BLaER1 (cell line): ENCODE measurements at regions not wholly inside any gene's neighbourhood (a gene's known extent, or its start where the extent isn't known, plus 50 kb on each side); places are given as distances from the start of the nearest gene placed in this dataset.
"Not testable (repeated sequence)": the region's sequence is repeated elsewhere in the genome, so short reads cannot be mapped to it uniquely, and the experiment has no call there.

Source experiments
- H3K27ac ChIP-seq: shearing (Covaris generic); formaldehyde crosslinking; 2 replicates; pipeline ENCODE4 v1.8.1; 2022
- H3K27me3 ChIP-seq: shearing (Covaris generic); formaldehyde crosslinking; 2 replicates; pipeline ENCODE4 v1.8.1; 2022
- H3K36me3 ChIP-seq: shearing (Covaris generic); formaldehyde crosslinking; 2 replicates; pipeline ENCODE4 v1.8.1; 2022
- H3K4me1 ChIP-seq: shearing (Covaris generic); formaldehyde crosslinking; 2 replicates; pipeline ENCODE4 v1.8.1; 2022
- H3K4me2 ChIP-seq: shearing (Covaris generic); formaldehyde crosslinking; 2 replicates; pipeline ENCODE4 v1.8.1; 2022
- H3K4me3 ChIP-seq: shearing (Covaris generic); formaldehyde crosslinking; 2 replicates; pipeline ENCODE4 v1.8.1; 2022
- H3K9ac ChIP-seq: shearing (Covaris generic); formaldehyde crosslinking; 2 replicates; pipeline ENCODE4 v1.8.1; 2022
- H3K9me3 ChIP-seq: shearing (Covaris generic); formaldehyde crosslinking; 2 replicates; pipeline ENCODE4 v1.8.1; 2022
- H4K20me1 ChIP-seq: shearing (Covaris generic); formaldehyde crosslinking; 2 replicates; pipeline ENCODE4 v1.8.1; 2022
- Cebpa-rat ChIP-seq: shearing (Covaris generic); IDR thresholded peaks from 2 replicates; pipeline ENCODE4 v1.8.1; 2022

DNA sequence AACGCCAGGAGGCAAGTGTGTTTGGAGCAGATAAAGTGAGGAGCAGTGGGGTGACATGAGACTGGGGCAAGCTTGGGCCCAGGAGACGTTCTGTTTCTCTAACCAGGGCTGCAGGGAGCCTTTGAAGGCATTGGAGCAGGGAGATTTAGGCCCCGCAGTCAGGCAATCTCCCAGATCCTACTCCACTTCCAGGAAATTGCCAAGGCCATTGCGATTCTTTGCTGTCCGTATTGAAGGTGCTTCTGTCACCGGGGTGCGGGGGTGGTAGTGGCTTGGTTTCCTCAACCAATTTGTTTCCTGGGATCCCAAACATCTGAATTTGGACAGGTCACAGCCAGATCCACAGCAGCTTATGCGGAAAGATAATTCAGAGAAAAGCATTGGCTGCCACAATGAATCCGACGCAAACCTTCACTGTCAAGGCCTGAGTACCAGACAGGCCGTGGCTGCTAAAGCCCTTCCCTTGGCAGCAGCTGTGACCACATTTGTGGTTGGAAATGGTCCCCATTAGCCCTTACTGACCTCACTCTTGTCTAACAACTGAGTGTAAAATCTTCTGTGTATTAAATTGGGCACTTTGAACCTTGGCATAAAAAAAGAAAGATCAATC, 385.6 kb downstream of the PTPRU start:
- H3K27me3 ChIP-seq: no peaks in the 10 kb centered on the region
- no peaks in the 10 kb centered on the region for H3K36me3 ChIP-seq
- H3K4me3 ChIP-seq: no peak overlapping the region
- H4K20me1 ChIP-seq: no peaks in the 10 kb centered on the region
- no peaks in the 10 kb centered on the region for H3K9me3 ChIP-seq
- H3K4me2 ChIP-seq: no peak overlapping the region
- H3K9ac ChIP-seq: no peak overlapping the region
- no peak overlapping the region for H3K27ac ChIP-seq
- no peak for TF ChIP-seq Cebpa-rat
- peaks cover 8% of the 10 kb centered on the region; the same call in 1 of the 2 replicates for H3K4me1 ChIP-seq

DNA sequence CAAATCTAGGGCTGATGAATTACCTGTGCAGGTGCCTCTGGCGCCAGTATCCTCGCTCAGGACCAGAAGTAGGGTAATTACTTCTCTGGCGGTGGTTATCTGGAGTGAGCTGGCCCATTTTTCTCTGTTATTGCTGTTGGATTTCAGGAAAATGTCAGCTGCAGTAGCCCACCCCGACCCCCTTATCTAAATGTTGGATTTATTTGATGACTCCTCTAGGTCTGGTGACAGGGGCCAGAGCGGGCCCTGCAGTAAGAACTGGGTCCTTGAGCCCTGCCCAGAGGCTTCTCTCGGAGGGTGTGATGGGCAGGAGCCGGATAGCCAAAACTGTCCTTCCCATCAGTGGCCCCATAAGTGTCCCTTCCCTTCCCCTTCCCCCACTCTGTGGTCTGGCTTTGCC, 384.3 kb downstream of the PTPRU start:
- Histone ChIP-seq H3K27me3 (no peaks in the 10 kb centered on the region), H3K9ac (no peak overlapping the region), H4K20me1 (no peaks in the 10 kb centered on the region), H3K4me1 (peaks cover 8% of the 10 kb centered on the region; the same call in 1 of the 2 replicates), H3K4me3 (no peak overlapping the region), H3K4me2 (no peak overlapping the region), H3K36me3 (no peaks in the 10 kb centered on the region), H3K9me3 (no peaks in the 10 kb centered on the region), H3K27ac (no peak overlapping the region)
- TF ChIP-seq Cebpa-rat: no peak

DNA sequence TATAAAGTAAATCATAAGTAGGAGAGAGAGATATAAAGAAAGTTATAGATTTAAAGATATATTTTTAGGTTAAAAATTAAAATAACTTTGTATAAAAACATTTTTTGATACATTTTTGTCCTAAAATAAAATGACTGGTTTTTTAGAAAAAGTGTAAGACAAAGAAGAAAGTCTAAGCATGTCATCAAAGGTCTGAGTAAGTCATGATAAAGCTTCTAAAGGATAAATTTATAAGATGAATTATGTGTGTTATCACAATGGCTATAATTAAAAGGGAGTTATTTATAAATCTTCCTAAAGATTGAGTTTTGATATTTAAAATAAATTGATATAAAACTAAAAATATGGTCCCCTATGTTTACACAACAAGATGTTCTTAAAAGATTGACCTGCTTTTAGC, 370.9 kb downstream of the PTPRU start:
- H3K4me2 ChIP-seq: no peak overlapping the region
- H3K9me3 ChIP-seq: peaks cover 26% of the 10 kb centered on the region
- H4K20me1 ChIP-seq: no peaks in the 10 kb centered on the region

DNA sequence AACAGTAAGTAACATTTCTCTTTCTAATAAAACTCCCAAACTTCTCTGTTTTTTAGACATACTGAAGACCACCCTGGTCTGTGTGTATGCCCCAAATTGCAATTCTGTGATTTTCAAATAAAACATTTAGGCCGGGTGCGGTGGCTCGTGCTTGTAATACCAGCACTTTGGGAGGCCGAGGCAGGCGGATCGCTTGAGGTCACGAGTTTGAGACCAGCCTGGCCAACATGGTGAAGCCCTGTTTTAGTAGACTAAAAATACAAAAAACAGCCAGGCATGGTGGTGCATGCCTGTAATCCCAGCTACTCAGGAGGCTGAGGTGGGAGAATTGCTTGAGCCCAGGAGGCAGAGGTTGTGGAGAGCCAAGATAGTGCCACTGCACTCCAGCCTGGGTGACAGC, 368.5 kb downstream of the PTPRU start:
- H3K27ac ChIP-seq, H3K4me1 ChIP-seq, H3K36me3 ChIP-seq, H3K4me2 ChIP-seq, H3K4me3 ChIP-seq, H3K9ac ChIP-seq, H3K27me3 ChIP-seq, H4K20me1 ChIP-seq: not testable (repeated sequence)
- H3K9me3 ChIP-seq: peaks cover 19% of the 10 kb centered on the region

More for the DNA sequence above, 370.9 kb downstream of the PTPRU start:
- Histone ChIP-seq H3K27ac (no peak overlapping the region), H3K27me3 (no peaks in the 10 kb centered on the region), H3K36me3 (no peaks in the 10 kb centered on the region), H3K4me1 (no peaks in the 10 kb centered on the region), H3K4me3 (no peak overlapping the region), H3K9ac (no peak overlapping the region)
- TF ChIP-seq Cebpa-rat: no peak

DNA sequence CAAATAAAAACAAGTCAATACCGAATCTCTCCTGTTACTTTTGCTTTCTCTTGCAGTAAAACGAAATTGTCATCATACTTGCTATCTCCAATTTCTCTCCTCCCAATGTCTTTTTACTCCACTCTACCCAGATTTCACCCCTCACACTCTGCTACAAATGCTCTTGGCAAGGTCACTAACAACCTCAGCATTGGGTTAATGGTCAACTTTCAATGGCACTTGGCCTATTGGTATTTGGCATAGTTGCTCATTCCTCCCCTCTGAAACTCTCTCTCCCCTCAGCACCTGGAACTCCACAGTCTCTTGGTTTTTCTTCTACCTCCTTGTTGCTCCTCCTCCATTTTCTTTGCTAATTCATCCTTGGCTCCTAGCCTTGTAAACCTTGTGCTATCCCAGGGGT, 367.3 kb downstream of the PTPRU start:
- no peaks in the 10 kb centered on the region for H4K20me1 ChIP-seq
- peaks cover 17% of the 10 kb centered on the region for H3K9me3 ChIP-seq
- H3K4me2 ChIP-seq: no peak overlapping the region
- H3K9ac ChIP-seq: no peak overlapping the region
- H3K36me3 ChIP-seq: no peaks in the 10 kb centered on the region
- TF ChIP-seq Cebpa-rat: no peak
- H3K27ac ChIP-seq: no peak overlapping the region
- no peaks in the 10 kb centered on the region for H3K27me3 ChIP-seq
- H3K4me3 ChIP-seq: no peak overlapping the region
- H3K4me1 ChIP-seq: 0 out of 2 replicates have a peak, but pooled peaks cover 2% of the 10 kb centered on the region

DNA sequence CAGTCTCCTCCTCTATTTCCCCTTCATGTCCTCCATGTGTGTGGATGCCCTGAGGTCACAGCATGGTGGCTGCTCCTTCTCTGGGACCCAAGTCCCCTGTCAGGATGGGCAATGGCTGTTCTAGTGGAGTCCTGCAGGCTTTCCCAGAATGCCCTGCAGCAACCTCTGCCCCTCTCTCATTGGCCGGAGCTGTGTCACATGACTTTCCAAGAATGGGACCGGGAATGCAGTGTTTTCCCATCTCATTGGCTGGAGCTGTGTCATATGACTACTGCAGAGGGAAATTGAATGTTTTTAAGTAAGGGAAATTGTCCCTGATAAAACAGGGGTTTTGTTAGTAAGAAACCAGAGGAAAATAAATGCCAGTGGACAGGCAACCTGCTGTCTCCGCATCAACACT, 365.9 kb downstream of the PTPRU start:
- Histone ChIP-seq H3K9ac (no peak overlapping the region), H3K27ac (no peak overlapping the region), H3K4me2 (no peak overlapping the region), H3K36me3 (no peaks in the 10 kb centered on the region), H3K9me3 (peaks cover 4% of the 10 kb centered on the region; the same call in 1 of the 2 replicates), H3K27me3 (no peaks in the 10 kb centered on the region), H3K4me1 (0 out of 2 replicates have a peak, but pooled peaks cover 7% of the 10 kb centered on the region), H4K20me1 (no peaks in the 10 kb centered on the region), H3K4me3 (no peak overlapping the region)
- no peak for TF ChIP-seq Cebpa-rat

DNA sequence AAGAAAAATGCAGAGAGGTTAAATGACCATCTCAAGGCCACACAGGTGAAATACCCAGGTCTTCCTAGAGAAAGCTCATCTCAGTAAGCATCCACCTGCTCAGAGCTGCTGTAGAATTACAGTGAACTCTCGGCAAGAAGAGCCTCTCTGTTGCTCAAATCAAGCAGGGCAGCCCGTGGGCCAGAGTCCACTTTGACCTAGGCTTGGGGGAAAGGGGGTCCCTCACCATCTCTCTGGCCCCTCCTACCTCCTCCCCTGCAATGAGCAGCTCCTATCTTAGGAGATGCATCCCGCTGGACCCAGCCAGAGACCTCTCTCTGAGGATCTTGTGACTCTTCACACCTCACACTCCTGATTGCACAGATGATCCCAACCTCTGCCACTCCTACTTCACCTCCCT, 364.7 kb downstream of the PTPRU start:
- no peaks in the 10 kb centered on the region for H3K36me3 ChIP-seq
- TF ChIP-seq Cebpa-rat: no peak
- H3K27me3 ChIP-seq: no peaks in the 10 kb centered on the region
- H3K4me3 ChIP-seq: no peak overlapping the region
- no peak overlapping the region for H3K27ac ChIP-seq
- 0 out of 2 replicates have a peak, but pooled peaks cover 7% of the 10 kb centered on the region for H3K4me1 ChIP-seq
- H3K9me3 ChIP-seq: no peaks in the 10 kb centered on the region; the same call in 1 of the 2 replicates
- H3K9ac ChIP-seq: no peak overlapping the region
- no peak overlapping the region for H3K4me2 ChIP-seq
- no peaks in the 10 kb centered on the region for H4K20me1 ChIP-seq

DNA sequence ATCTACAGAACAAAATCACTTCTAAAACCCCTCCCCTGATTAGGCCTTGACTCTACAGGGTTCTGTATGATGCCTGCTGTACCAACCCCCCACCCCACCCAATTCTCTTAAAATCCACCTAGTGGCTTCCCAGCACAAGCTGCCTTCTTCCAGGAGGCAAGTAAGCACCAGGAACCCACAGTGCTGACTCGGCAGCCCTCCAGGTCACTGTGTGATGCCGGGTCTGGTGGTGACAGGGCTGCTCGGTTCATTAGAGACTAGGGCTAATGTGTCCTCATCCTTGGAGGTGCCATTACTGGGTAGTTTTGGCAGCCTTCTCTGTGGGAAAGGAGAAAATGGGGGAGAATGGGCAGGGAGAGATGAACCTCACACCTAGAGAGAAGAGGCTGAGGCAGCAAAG, 363.5 kb downstream of the PTPRU start:
- H3K4me3 ChIP-seq: no peak overlapping the region
- 0 out of 2 replicates have a peak, but pooled peaks cover 7% of the 10 kb centered on the region for H3K4me1 ChIP-seq
- no peaks in the 10 kb centered on the region for H3K27me3 ChIP-seq
- no peak overlapping the region for H3K4me2 ChIP-seq
- H3K36me3 ChIP-seq: no peaks in the 10 kb centered on the region
- H4K20me1 ChIP-seq: no peaks in the 10 kb centered on the region
- TF ChIP-seq Cebpa-rat: no peak
- H3K27ac ChIP-seq: no peak overlapping the region
- H3K9ac ChIP-seq: no peak overlapping the region
- H3K9me3 ChIP-seq: no peaks in the 10 kb centered on the region

DNA sequence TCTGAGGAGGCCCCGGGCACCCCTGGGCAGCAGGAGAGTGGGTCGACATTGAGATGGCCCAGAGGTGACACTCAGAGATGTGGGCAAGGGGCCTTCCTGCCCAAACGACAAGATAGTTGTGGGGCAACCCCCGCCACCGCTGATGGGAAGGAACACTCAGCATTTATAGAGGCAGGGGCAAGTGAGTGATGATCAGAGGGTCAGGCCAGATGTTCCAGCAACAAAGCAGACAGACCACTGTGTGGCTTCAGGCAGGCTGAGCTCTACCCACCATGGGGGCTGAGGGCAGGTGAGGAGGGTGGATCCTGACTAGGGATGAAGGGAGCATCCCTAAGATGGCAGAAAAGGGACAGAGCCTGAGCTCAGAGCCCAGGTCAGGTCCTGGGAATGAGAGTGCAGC, 362.7 kb downstream of the PTPRU start:
- TF ChIP-seq Cebpa-rat: no peak
- H3K4me2 ChIP-seq: no peak overlapping the region

DNA sequence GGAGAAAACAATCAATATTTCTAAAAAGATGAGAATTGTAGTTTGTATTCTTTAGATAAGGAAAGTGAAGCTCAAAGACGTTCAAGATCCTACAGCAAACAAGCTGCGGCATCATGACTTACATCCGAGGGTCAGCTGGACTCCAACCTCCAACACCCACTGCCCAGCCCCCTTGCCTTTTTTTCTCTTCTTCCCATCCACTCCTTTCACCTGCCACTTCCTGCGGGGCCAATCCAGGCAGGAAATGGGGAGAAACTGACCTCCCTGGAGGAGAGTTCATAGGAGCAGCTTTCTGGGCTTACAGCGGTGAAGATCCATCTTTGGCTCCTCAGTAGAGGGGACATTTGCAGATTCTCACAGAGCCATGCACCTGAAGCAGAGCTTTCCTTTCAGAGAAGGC, 361.5 kb downstream of the PTPRU start:
- H3K36me3 ChIP-seq: no peaks in the 10 kb centered on the region
- 0 out of 2 replicates have a peak, but pooled peaks cover 7% of the 10 kb centered on the region for H3K4me1 ChIP-seq
- H3K4me2 ChIP-seq: no peak overlapping the region
- H3K9me3 ChIP-seq: no peaks in the 10 kb centered on the region
- H4K20me1 ChIP-seq: no peaks in the 10 kb centered on the region
- no peak overlapping the region for H3K9ac ChIP-seq
- H3K27ac ChIP-seq: no peak overlapping the region
- no peak overlapping the region for H3K4me3 ChIP-seq
- no peak for TF ChIP-seq Cebpa-rat
- H3K27me3 ChIP-seq: no peaks in the 10 kb centered on the region

More for the DNA sequence above, 362.7 kb downstream of the PTPRU start:
- Histone ChIP-seq H3K27ac (no peak overlapping the region), H3K9ac (no peak overlapping the region), H3K4me1 (0 out of 2 replicates have a peak, but pooled peaks cover 7% of the 10 kb centered on the region), H3K27me3 (no peaks in the 10 kb centered on the region), H3K4me3 (no peak overlapping the region), H4K20me1 (no peaks in the 10 kb centered on the region), H3K36me3 (no peaks in the 10 kb centered on the region), H3K9me3 (no peaks in the 10 kb centered on the region)
